HepG2 (cell line): ENCODE measurements at regions not wholly inside any gene's neighbourhood (a gene's known extent, or its start where the extent isn't known, plus 50 kb on each side); places are given as distances from the start of the nearest gene placed in this dataset.

Source experiments
- ATAC-seq: fragments of 200-7000 bp; cut with Tn5 transposase; 3 replicates; pipeline ENCODE4 v1.9.1; 2020; ENCODE audit warnings: mild to moderate bottlenecking, moderate library complexity
- BruUV-seq: library from RNA; stranded (reverse); fragments of 400-500 nt; replicated peaks from 2 replicates; lab custom pipeline; 2021; lab: Mats Ljungman, UMichigan
- CTCF ChIA-PET: fragments of 300-600 bp; formaldehyde crosslinking; extraction: SDS; loops from one replicate; lab custom pipeline; 2021; ENCODE audit warnings: low total read pairs, inconsistent platforms, low intra/inter-chr PET ratio; lab: Yijun Ruan, JAX
- POLR2A ChIA-PET: fragments of 350-600 bp; sonication (Branson Sonifier 250); formaldehyde crosslinking; loops from one replicate; lab custom pipeline; 2020; ENCODE audit warnings: antibody characterized with exemption, inconsistent platforms; lab: Yijun Ruan, JAX
- DNase-seq: peaks from one replicate; pipeline ENCODE4 v3.0.0-alpha.2; 2015; ENCODE audit warnings: low spot score
- FAIRE-seq: peaks from 3 replicates; lab custom pipeline; 2011; peaks lifted over from hg19 to GRCh38; lab: Jason Lieb, UNC
- H2AFZ ChIP-seq: one replicate; pipeline ENCODE4 v1.6.1; 2011; ENCODE audit warnings: low read length, inconsistent platforms
- H3K27ac ChIP-seq: fragments of 300-600 bp; 3 replicates; pipeline ENCODE4 v1.8.0; 2011; ENCODE audit warnings: mixed run types, mild to moderate bottlenecking, mixed read lengths, low read length, inconsistent platforms; ENCODE audit not compliant: insufficient read depth; ENCODE audit errors: extremely low read length
- H3K27me3 ChIP-seq, 2 experiments: fragments of 200-600 bp in 1 of 2; 2 replicates in 1 of 2; 3 replicates in 1 of 2; pipeline versions ENCODE4 v1.6.0 to v1.8.0; 2011; ENCODE audit warnings: low read length in 2 of 2, mild to moderate bottlenecking in 2 of 2, moderate library complexity in 2 of 2, inconsistent platforms in 1 of 2; ENCODE audit not compliant: insufficient read depth in 2 of 2, control insufficient read depth in 1 of 2
- H3K36me3 ChIP-seq, 2 experiments: fragments of 200-600 bp in 1 of 2; replicated peaks in 1 of 2; 2 replicates in 1 of 2; 3 replicates in 1 of 2; pipeline versions ENCODE4 v1.5.1 to v1.8.0; 2011; ENCODE audit warnings: low read length in 2 of 2, inconsistent platforms in 1 of 2; ENCODE audit not compliant: insufficient read depth in 2 of 2, control insufficient read depth in 1 of 2
- H3K4me1 ChIP-seq: 2 replicates; pipeline ENCODE4 v1.5.1; 2012; ENCODE audit warnings: low read length, inconsistent platforms; ENCODE audit not compliant: insufficient read depth
- H3K4me2 ChIP-seq: 2 replicates; pipeline ENCODE4 v1.6.0; 2011; ENCODE audit warnings: low read depth, low read length, inconsistent platforms
- H3K4me3 ChIP-seq, 3 experiments: fragments of 200-600 bp in 1 of 3; sonication (generic), shearing (Covaris generic) in 1 of 3; replicated peaks in 1 of 3; 2 replicates each; pipeline ENCODE4 v1.5.1; 2011 to 2016; ENCODE audit warnings: low read length in 3 of 3, inconsistent platforms in 2 of 3, low read depth in 2 of 3, mild to moderate bottlenecking in 2 of 3, control low read depth in 1 of 3, mixed read lengths in 1 of 3; ENCODE audit not compliant: insufficient read depth in 1 of 3
- H3K79me2 ChIP-seq: one replicate; pipeline ENCODE4 v1.6.1; 2011; ENCODE audit warnings: low read length, inconsistent platforms; ENCODE audit not compliant: insufficient read depth
- H3K9ac ChIP-seq: 2 replicates; pipeline ENCODE4 v1.6.0; 2011; ENCODE audit warnings: mild to moderate bottlenecking, low read depth, low read length, inconsistent platforms; ENCODE audit not compliant: insufficient read depth
- H3K9me3 ChIP-seq: 2 replicates; pipeline ENCODE4 v1.5.1; 2012; ENCODE audit warnings: mild to moderate bottlenecking, low read length
- H4K20me1 ChIP-seq: 2 replicates; pipeline ENCODE4 v1.6.0; 2011; ENCODE audit warnings: inconsistent platforms, mild to moderate bottlenecking, low read length, moderate library complexity; ENCODE audit not compliant: insufficient read depth
- CEBPB ChIP-seq: IDR thresholded peaks from 2 replicates; pipeline ENCODE4 v1.6.1; 2011; ENCODE audit warnings: low read depth, low read length, improper control_type of control experiment, borderline replicate concordance
- CREM ChIP-seq, 2 experiments: sonication (generic) in 1 of 2; formaldehyde crosslinking in 1 of 2; IDR thresholded peaks; 2 replicates each; pipeline versions ENCODE4 v1.4.0 to v1.6.1; 2016 to 2020; ENCODE audit warnings: antibody characterized with exemption in 1 of 2, mild to moderate bottlenecking in 1 of 2, missing genetic modification reagents in 1 of 2
- ESRRA ChIP-seq: sonication (generic); formaldehyde crosslinking; IDR thresholded peaks from 2 replicates; pipeline ENCODE4 v1.5.1; 2020; ENCODE audit warnings: mild to moderate bottlenecking, low read depth, missing genetic modification reagents
- HNRNPUL1 ChIP-seq: fragments of 200-400 bp; formaldehyde crosslinking; IDR thresholded peaks from 2 replicates; pipeline ENCODE4 v1.6.1; 2017; ENCODE audit warnings: low read depth, mild to moderate bottlenecking, low read length, moderate library complexity
- KAT8 ChIP-seq: IDR thresholded peaks from 2 replicates; pipeline ENCODE4 v1.6.1; 2016; ENCODE audit warnings: missing genetic modification reagents, missing compliant biosample characterization
- KLF11 ChIP-seq: IDR thresholded peaks from 2 replicates; pipeline ENCODE4 v1.6.1; 2016; ENCODE audit warnings: missing compliant biosample characterization
- PITX1 ChIP-seq: sonication (generic); formaldehyde crosslinking; IDR thresholded peaks from 2 replicates; pipeline ENCODE4 v1.5.1; 2020; ENCODE audit warnings: mild to moderate bottlenecking, missing genetic modification reagents
- RELA ChIP-seq: sonication (generic); formaldehyde crosslinking; IDR thresholded peaks from 2 replicates; pipeline ENCODE4 v1.4.0; 2020; ENCODE audit warnings: missing genetic modification reagents
- RXRA ChIP-seq: sonication (generic); formaldehyde crosslinking; IDR thresholded peaks from 2 replicates; pipeline ENCODE4 v1.5.1; 2020; ENCODE audit warnings: missing genetic modification reagents
- ZNF317 ChIP-seq: sonication (generic); formaldehyde crosslinking; IDR thresholded peaks from 2 replicates; pipeline ENCODE4 v1.5.0; 2020; ENCODE audit warnings: mild to moderate bottlenecking, missing genetic modification reagents
- ZNF841 ChIP-seq: sonication (generic); formaldehyde crosslinking; IDR thresholded peaks from 2 replicates; pipeline ENCODE4 v1.8.1; 2023; ENCODE audit warnings: missing genetic modification reagents, borderline replicate concordance
- ZSCAN31 ChIP-seq: sonication (generic); formaldehyde crosslinking; IDR thresholded peaks from 2 replicates; pipeline ENCODE4 v1.5.0; 2020; ENCODE audit warnings: low read depth, mild to moderate bottlenecking, missing genetic modification reagents
- WGBS: methylation state at CpG from one replicate; pipeline ENCODE4 v1.1.6; 2017; ENCODE audit warnings: low lambda C conversion rate; 5-methylcytosine and 5-hydroxymethylcytosine counted together
- in situ Hi-C: cut with HindIII; loops from 2 replicates; pipeline ENCODE4 v1.10.0; 2017; ENCODE audit warnings: low pct_unique_long_range_greater_than_20kb; ENCODE audit not compliant: extremely low pct_ligation_motif_present
- intact Hi-C: fragments of 100-400 bp; cut with micrococcal nuclease; formaldehyde crosslinking; loops from one replicate; pipeline ENCODE4 v1.10.0; 2022; ENCODE audit not compliant: unreplicated experiment

DNA sequence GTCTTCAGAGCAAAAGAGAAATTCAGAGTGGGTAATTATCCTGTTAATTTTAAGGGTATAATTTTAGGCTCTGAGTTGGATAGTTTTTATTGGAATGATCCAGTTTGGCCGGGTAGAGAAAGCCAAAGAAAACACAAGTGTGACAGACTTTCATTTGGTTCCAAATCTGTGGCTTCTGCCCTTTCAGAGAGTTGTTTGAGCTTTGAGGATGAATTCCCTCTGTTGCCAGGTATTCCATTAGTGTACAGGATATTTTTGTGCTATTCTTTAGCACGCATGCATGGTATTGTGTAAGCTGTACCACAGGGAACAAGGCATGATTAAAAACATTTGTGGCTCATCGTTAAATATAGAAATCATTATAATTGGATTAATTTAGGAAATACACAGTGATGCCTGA is 384.4 kb downstream of the ADGRL2 start:
- Histone ChIP-seq H4K20me1 (no peaks in the 10 kb centered on the region), H2AFZ (no peak overlapping the region), H3K4me3 (no peak overlapping the region), H3K9me3 (peaks cover 48% of the 10 kb centered on the region), H3K27me3 (no peaks in the 10 kb centered on the region), H3K79me2 (no peaks in the 10 kb centered on the region), H3K9ac (no peak overlapping the region), H3K4me1 (no peaks in the 10 kb centered on the region), H3K4me2 (no peak overlapping the region), H3K27ac (no peak overlapping the region), H3K36me3 (no peaks in the 10 kb centered on the region)
- no TSS peak for BruUV-seq
- in situ Hi-C loops (no loop called here), intact Hi-C loops (no loop called here)
- WGBS, result 6% methylated on average over 3 of the region's 3 CpGs
- no peak for DNase-seq
- ChIA-PET POLR2A (no interaction called here), CTCF (no interaction called here)
- TF ChIP-seq RXRA (CRISPR knock-in tag), result no peak
- no peak for TF ChIP-seq ZNF841
- TF ChIP-seq HNRNPUL1, result no peak
- no peak for TF ChIP-seq CEBPB
- no peak for TF ChIP-seq CREM (IDR thresholded peaks at IDR 0.05)
- TF ChIP-seq CREM (CRISPR knock-in tag; IDR thresholded peaks at IDR 0.05), result no peak
- no peak for ATAC-seq
- no peak for FAIRE-seq

DNA sequence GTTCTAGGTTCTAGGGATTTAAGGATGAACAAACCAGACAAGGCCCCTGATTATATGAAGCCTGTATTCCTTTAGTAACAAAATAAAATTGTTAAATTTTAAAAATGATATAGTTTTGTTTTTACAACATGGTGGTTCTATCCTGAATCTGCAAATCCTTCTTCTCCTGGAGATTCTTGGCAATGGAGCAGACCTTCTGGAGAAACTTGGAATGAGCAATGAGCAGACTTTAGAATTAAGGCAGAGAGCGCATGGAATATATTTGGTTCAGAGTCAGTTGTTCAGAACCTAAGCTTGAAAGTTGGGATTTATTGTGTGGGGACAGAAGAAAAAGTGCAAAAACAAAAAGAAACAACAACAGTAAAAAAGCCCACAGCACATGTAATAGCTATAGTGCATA is 381.1 kb downstream of the ADGRL2 start:
- Histone ChIP-seq H3K9me3 (peaks cover 55% of the 10 kb centered on the region), H3K27me3 (no peaks in the 10 kb centered on the region), H3K27ac (no peak overlapping the region), H2AFZ (no peak overlapping the region), H3K36me3 (no peaks in the 10 kb centered on the region), H3K79me2 (no peaks in the 10 kb centered on the region), H3K4me3 (no peak overlapping the region), H3K4me1 (no peaks in the 10 kb centered on the region), H4K20me1 (no peaks in the 10 kb centered on the region), H3K4me2 (no peak overlapping the region), H3K9ac (no peak overlapping the region)
- DNase-seq (no peak), ATAC-seq (no peak), FAIRE-seq (no peak)
- in situ Hi-C loops, result no loop called here
- intact Hi-C loops, result no loop called here
- CTCF ChIA-PET, result no interaction called here
- WGBS, result 79% methylated on average over 1 of the region's 1 CpG
- no TSS peak for BruUV-seq
- no peak for TF ChIP-seq KAT8 (CRISPR knock-in tag)
- TF ChIP-seq ZNF317, result no peak
- TF ChIP-seq KLF11 (CRISPR knock-in tag), result no peak
- TF ChIP-seq ESRRA, result no peak
- TF ChIP-seq ZSCAN31 (CRISPR knock-in tag), result no peak
- no peak for TF ChIP-seq PITX1 (CRISPR knock-in tag)
- TF ChIP-seq RELA (CRISPR knock-in tag), result no peak
- POLR2A ChIA-PET, result no interaction called here
